Natural killer cell (primary cell): ENCODE measurements at regions not wholly inside any gene's neighbourhood (a gene's known extent, or its start where the extent isn't known, plus 50 kb on each side); places are given as distances from the start of the nearest gene placed in this dataset.

ENCODE experiments used
- ATAC-seq, 3 donors: fragments of 150-1000 bp in 2 of 3; fragments of 200-7000 bp in 1 of 3; cut with Tn5 transposase; 1 replicate in 1 of 3; 2 replicates in 2 of 3; pipeline ENCODE4 v1.10.0; 2021; ENCODE audit warnings: mild to moderate bottlenecking in 2 of 3, moderate library complexity in 2 of 3
- DNase-seq, 2 donors: peaks; one replicate each; pipeline versions ENCODE4 v3.0.0 to v3.0.0-alpha.2; 2013 to 2021; ENCODE audit warnings: mixed read lengths in 1 of 2
- H3K27ac ChIP-seq: one replicate; pipeline ENCODE4 v1.5.1; 2013; ENCODE audit warnings: mild to moderate bottlenecking, low read length
- H3K27me3 ChIP-seq: one replicate; pipeline ENCODE4 v1.6.1; 2013; ENCODE audit warnings: low read length; ENCODE audit not compliant: control insufficient read depth, insufficient read depth
- H3K36me3 ChIP-seq: one replicate; pipeline ENCODE4 v1.6.1; 2013; ENCODE audit warnings: low read length; ENCODE audit not compliant: control insufficient read depth, insufficient read depth
- H3K4me1 ChIP-seq: one replicate; pipeline ENCODE4 v1.6.1; 2013; ENCODE audit warnings: low read length; ENCODE audit not compliant: control insufficient read depth, insufficient read depth
- H3K4me3 ChIP-seq: one replicate; pipeline ENCODE4 v1.5.1; 2013; ENCODE audit warnings: low read length
- H3K9me3 ChIP-seq: one replicate; pipeline ENCODE4 v1.6.1; 2013; ENCODE audit warnings: low read length; ENCODE audit not compliant: control insufficient read depth, insufficient read depth
- H3K27ac Mint-ChIP-seq, 2 donors: one replicate each; pipeline ENCODE4 v1.8.0; 2022; ENCODE audit warnings: mild to moderate bottlenecking in 2 of 2, mixed read lengths in 2 of 2, moderate library complexity in 1 of 2
- H3K27me3 Mint-ChIP-seq, 2 donors: one replicate each; pipeline ENCODE4 v1.8.0; 2022; ENCODE audit warnings: low read depth in 2 of 2, mixed read lengths in 2 of 2
- H3K36me3 Mint-ChIP-seq: one replicate; pipeline ENCODE4 v1.8.0; 2022; ENCODE audit warnings: mixed read lengths
- H3K4me1 Mint-ChIP-seq, 2 donors: one replicate each; pipeline ENCODE4 v1.8.0; 2022; ENCODE audit warnings: mixed read lengths in 2 of 2
- H3K4me3 Mint-ChIP-seq: one replicate; pipeline ENCODE4 v1.8.0; 2022; ENCODE audit warnings: mild to moderate bottlenecking, moderate library complexity, mixed read lengths
- H3K9me3 Mint-ChIP-seq, 2 donors: one replicate each; pipeline ENCODE4 v1.8.0; 2022; ENCODE audit warnings: mixed read lengths in 2 of 2
- CTCF ChIP-seq: fragments of 200-600 bp; IDR thresholded peaks from one replicate; pipeline ENCODE4 v1.8.0; 2022; ENCODE audit warnings: antibody characterized with exemption
- WGBS: methylation state at CpG from one replicate; pipeline ENCODE4 v1.1.7; 2013; ENCODE audit warnings: missing lambda C conversion rate; ENCODE audit not compliant: insufficient coverage; 5-methylcytosine and 5-hydroxymethylcytosine counted together
- intact Hi-C: fragments of 100-400 bp; cut with micrococcal nuclease; formaldehyde crosslinking; loops from one replicate; pipeline ENCODE4 v1.14.2; 2022

GRCh38 chr5:3709068-3709716 is 113.6 kb downstream of the IRX1 start:
- no peaks in the 10 kb centered on the region for H3K36me3 Mint-ChIP-seq
- Histone ChIP-seq H3K4me1 (no peaks in the 10 kb centered on the region), H3K27ac (no peak overlapping the region), H3K36me3 (no peaks in the 10 kb centered on the region), H3K27me3 (no peaks in the 10 kb centered on the region), H3K4me3 (no peak overlapping the region), H3K9me3 (peaks cover 4% of the 10 kb centered on the region)
- H3K9me3 Mint-ChIP-seq: peaks cover 3 to 6% of the 10 kb centered on the region in 2 donors
- TF ChIP-seq CTCF: no peak
- WGBS: 48% methylated on average over 10 of the region's 11 CpGs
- peaks cover 5 to 17% of the 10 kb centered on the region in 2 donors for H3K27me3 Mint-ChIP-seq
- intact Hi-C loops: no loop called here
- no peak for DNase-seq
- no peak overlapping the region for H3K4me3 Mint-ChIP-seq
- H3K4me1 Mint-ChIP-seq: no peaks in the 10 kb centered on the region
- ATAC-seq: no peak
- no peak overlapping the region for H3K27ac Mint-ChIP-seq

GRCh38 chr5:3709717-3710348 is 114.2 kb downstream of the IRX1 start:
- H3K4me3 Mint-ChIP-seq: no peak overlapping the region
- H3K36me3 Mint-ChIP-seq: no peaks in the 10 kb centered on the region
- Histone ChIP-seq H3K4me3 (no peak overlapping the region), H3K9me3 (peaks cover 4% of the 10 kb centered on the region), H3K27me3 (no peaks in the 10 kb centered on the region), H3K27ac (no peak overlapping the region), H3K36me3 (no peaks in the 10 kb centered on the region), H3K4me1 (no peaks in the 10 kb centered on the region)
- peaks cover 3 to 6% of the 10 kb centered on the region in 2 donors for H3K9me3 Mint-ChIP-seq
- H3K27ac Mint-ChIP-seq: no peak overlapping the region
- WGBS: 62% methylated on average over 9 of the region's 10 CpGs
- intact Hi-C loops: no loop called here
- H3K4me1 Mint-ChIP-seq: no peaks in the 10 kb centered on the region
- H3K27me3 Mint-ChIP-seq: peaks cover 5 to 11% of the 10 kb centered on the region in 2 donors
- no peak for TF ChIP-seq CTCF
- ATAC-seq (no peak), DNase-seq (no peak)

GRCh38 chr5:3715062-3715461 is 119.4 kb downstream of the IRX1 start:
- 78% methylated on average over 9 of the region's 9 CpGs for WGBS
- no peaks in the 10 kb centered on the region for H3K27me3 ChIP-seq
- no peak for ATAC-seq
- Mint-ChIP-seq H3K4me1 (no peaks in the 10 kb centered on the region), H3K4me3 (no peak overlapping the region), H3K27me3 (peaks cover 0 to 6% of the 10 kb centered on the region in 2 donors), H3K27ac (no peak overlapping the region), H3K36me3 (no peaks in the 10 kb centered on the region), H3K9me3 (peaks cover 0 to 4% of the 10 kb centered on the region in 2 donors)
- H3K36me3 ChIP-seq: no peaks in the 10 kb centered on the region
- H3K9me3 ChIP-seq: peaks cover 4% of the 10 kb centered on the region
- H3K4me1 ChIP-seq: no peaks in the 10 kb centered on the region
- intact Hi-C loops: no loop called here
- no peak for DNase-seq
- TF ChIP-seq CTCF: no peak
- H3K27ac ChIP-seq: no peak overlapping the region
- no peak overlapping the region for H3K4me3 ChIP-seq

- Mint-ChIP-seq H3K4me3 (no peak overlapping the region), H3K4me1 (no peaks in the 10 kb centered on the region), H3K9me3 (peaks cover 0 to 4% of the 10 kb centered on the region in 2 donors), H3K27ac (no peak overlapping the region), H3K36me3 (no peaks in the 10 kb centered on the region), H3K27me3 (peaks cover 0 to 3% of the 10 kb centered on the region in 2 donors)
- ATAC-seq (no peak), DNase-seq (no peak)
- H3K4me1 ChIP-seq: no peaks in the 10 kb centered on the region
- intact Hi-C loops: no loop called here
- TF ChIP-seq CTCF: no peak
- H3K27ac ChIP-seq: no peak overlapping the region
- H3K4me3 ChIP-seq: no peak overlapping the region
- H3K36me3 ChIP-seq: no peaks in the 10 kb centered on the region
- peaks cover 5% of the 10 kb centered on the region for H3K9me3 ChIP-seq
- WGBS: 83% methylated on average over 8 of the region's 8 CpGs
- no peaks in the 10 kb centered on the region for H3K27me3 ChIP-seq
Measured at GRCh38 chr5:3729631-3730030, 134.0 kb downstream of the IRX1 start.
